ENCODE measurements at regions not wholly inside any gene's neighbourhood (a gene's known extent, or its start where the extent isn't known, plus 50 kb on each side); places are given as distances from the start of the nearest gene placed in this dataset.

DNA sequence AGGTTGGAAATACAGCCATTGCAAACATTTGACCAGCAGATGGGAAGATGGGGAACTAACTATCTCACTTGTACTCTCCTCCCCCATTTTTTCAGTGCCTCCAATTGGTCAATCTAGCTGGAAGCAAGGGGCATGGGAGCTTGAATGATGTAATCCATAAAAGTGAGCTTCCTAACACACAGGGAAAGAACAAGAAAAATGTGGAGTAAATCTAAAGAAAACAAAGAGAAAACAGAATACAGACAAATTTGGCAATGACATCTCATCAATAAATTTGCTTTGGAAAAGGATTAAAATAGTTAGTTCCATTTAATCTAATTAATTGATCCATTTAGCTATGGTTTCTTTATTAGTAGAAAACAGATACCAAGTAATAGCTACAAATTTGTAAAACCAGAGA is 592.6 kb upstream of the SOX9 start:
- FAIRE-seq (no peak), DNase-seq (ENCODE audit: low read depth, low spot score) (no peak)
- Histone ChIP-seq H4K20me1 (replicated peaks; ENCODE audit: control insufficient read depth, extremely low read depth, insufficient read depth, low read length) (no peaks in the 10 kb centered on the region), H3K9me3 (replicated peaks; ENCODE audit: control insufficient read depth, insufficient read depth, low read length) (peaks cover 1% of the 10 kb centered on the region), H3K36me3 (ENCODE audit: control insufficient read depth in 2 of 2, extremely low read depth in 1 of 2, insufficient read depth in 2 of 2, low read length in 2 of 2) (no peaks in the 10 kb centered on the region), H2AFZ (ENCODE audit: low read depth, low read length) (no peak overlapping the region), H3K9ac (replicated peaks; ENCODE audit: extremely low read depth, insufficient read depth, low read length) (no peak overlapping the region), H3K4me1 (ENCODE audit: control insufficient read depth, extremely low read depth, insufficient read depth, low read length) (no peaks in the 10 kb centered on the region), H3K9me1 (replicated peaks; ENCODE audit: control insufficient read depth, extremely low read depth, insufficient read depth, low read length) (no peaks in the 10 kb centered on the region), H3K79me2 (ENCODE audit: control insufficient read depth, insufficient read depth, low read length) (no peaks in the 10 kb centered on the region), H3K4me3 (replicated peaks in 1 of 3; ENCODE audit: insufficient read depth in 1 of 3, low read depth in 1 of 3, low read length in 3 of 3) (no peak overlapping the region), H3K27me3 (ENCODE audit: control insufficient read depth in 2 of 2, insufficient read depth in 2 of 2, low read length in 2 of 2) (no peaks in the 10 kb centered on the region), H3K27ac (ENCODE audit: insufficient read depth, low read depth, low read length) (no peak overlapping the region), H3K4me2 (ENCODE audit: insufficient read depth, low read length) (no peak overlapping the region)
- CTCF ChIA-PET, result no interaction called here
- POLR2A ChIA-PET, result no interaction called here
- intact Hi-C loops (cut with micrococcal nuclease) (no loop called here), dilution Hi-C loops (cut with MboI; ENCODE audit: extremely low pct_ligation_motif_present, low sequenced_read_pairs) (no loop called here)
- TF ChIP-seq GATA2 (IDR thresholded peaks at IDR 0.05; ENCODE audit: insufficient read depth, insufficient read length, low read depth, low read length) (no peak), POLR2A (IDR thresholded peaks at IDR 0.05; ENCODE audit: low read depth, low read length) (no peak), FOS (IDR thresholded peaks at IDR 0.05; ENCODE audit: borderline replicate concordance, insufficient read depth, low read length) (no peak), MYC (IDR thresholded peaks at IDR 0.05; ENCODE audit: low read depth, low read length) (no peak), EZH2 (IDR thresholded peaks at IDR 0.05; ENCODE audit: borderline replicate concordance, low read depth, low read length, severe bottlenecking) (no peak), JUN (IDR thresholded peaks at IDR 0.05; ENCODE audit: borderline replicate concordance, insufficient read depth, insufficient read length, low read depth) (no peak), POLR2AphosphoS5 (IDR thresholded peaks at IDR 0.05; ENCODE audit: insufficient read depth, low read depth, low read length) (no peak)
- TF ChIP-seq, protein P1, sequence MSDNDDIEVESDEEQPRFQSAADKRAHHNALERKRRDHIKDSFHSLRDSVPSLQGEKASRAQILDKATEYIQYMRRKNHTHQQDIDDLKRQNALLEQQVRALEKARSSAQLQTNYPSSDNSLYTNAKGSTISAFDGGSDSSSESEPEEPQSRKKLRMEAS (IDR thresholded peaks at IDR 0.05; ENCODE audit: insufficient read depth, insufficient read length), result no peak
- TF ChIP-seq, protein P2, sequence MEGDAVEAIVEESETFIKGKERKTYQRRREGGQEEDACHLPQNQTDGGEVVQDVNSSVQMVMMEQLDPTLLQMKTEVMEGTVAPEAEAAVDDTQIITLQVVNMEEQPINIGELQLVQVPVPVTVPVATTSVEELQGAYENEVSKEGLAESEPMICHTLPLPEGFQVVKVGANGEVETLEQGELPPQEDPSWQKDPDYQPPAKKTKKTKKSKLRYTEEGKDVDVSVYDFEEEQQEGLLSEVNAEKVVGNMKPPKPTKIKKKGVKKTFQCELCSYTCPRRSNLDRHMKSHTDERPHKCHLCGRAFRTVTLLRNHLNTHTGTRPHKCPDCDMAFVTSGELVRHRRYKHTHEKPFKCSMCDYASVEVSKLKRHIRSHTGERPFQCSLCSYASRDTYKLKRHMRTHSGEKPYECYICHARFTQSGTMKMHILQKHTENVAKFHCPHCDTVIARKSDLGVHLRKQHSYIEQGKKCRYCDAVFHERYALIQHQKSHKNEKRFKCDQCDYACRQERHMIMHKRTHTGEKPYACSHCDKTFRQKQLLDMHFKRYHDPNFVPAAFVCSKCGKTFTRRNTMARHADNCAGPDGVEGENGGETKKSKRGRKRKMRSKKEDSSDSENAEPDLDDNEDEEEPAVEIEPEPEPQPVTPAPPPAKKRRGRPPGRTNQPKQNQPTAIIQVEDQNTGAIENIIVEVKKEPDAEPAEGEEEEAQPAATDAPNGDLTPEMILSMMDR (IDR thresholded peaks at IDR 0.05; ENCODE audit: extremely low read depth in 1 of 2, insufficient read depth in 1 of 2, low read depth in 1 of 2, low read length in 2 of 2), result no peak
- BruUV-seq (replicated peaks), result no TSS peak

All from endothelial cell of umbilical vein (primary cell).